Testis (tissue), 2 donors: ENCODE measurements at regions not wholly inside any gene's neighbourhood (a gene's known extent, or its start where the extent isn't known, plus 50 kb on each side); places are given as distances from the start of the nearest gene placed in this dataset.

ENCODE experiments used
- POLR2A ChIP-seq: fragments of 450-650 bp; IDR thresholded peaks from one replicate; pipeline ENCODE4 v1.6.1; 2017; ENCODE audit warnings: antibody characterized with exemption, mild to moderate bottlenecking, moderate library complexity
- TF ChIP-seq, protein P1 (sequence below), 3 experiments: fragments of 450-650 bp in 2 of 3; fragments of 200-600 bp in 1 of 3; sonication (generic) in 1 of 3; IDR thresholded peaks; one replicate each; pipeline ENCODE4 v1.5.1; 2016 to 2019; ENCODE audit warnings: antibody characterized with exemption in 3 of 3, mild to moderate bottlenecking in 2 of 3, moderate library complexity in 1 of 3

DNA sequence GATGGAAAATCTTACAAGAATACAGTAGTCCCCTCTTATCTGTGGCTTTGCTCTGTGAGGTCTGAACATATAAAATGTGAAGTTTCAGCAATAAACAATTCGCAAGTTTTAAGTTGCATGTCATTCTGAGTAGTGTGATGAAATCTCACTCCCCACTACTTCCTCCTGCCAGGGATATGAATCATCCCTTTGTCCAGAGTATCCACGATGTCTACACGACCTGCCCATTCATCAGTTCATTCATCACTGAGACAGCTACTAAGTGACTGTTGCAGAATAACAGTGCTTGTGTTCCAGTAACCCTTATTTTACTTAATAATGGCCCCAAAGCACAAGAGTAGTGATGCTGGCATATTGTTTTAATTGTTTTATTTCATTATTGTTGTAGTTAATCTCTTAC is 489.2 kb upstream of the UBE2E2 start:
- no peak for TF ChIP-seq POLR2A
- TF ChIP-seq, protein P1, sequence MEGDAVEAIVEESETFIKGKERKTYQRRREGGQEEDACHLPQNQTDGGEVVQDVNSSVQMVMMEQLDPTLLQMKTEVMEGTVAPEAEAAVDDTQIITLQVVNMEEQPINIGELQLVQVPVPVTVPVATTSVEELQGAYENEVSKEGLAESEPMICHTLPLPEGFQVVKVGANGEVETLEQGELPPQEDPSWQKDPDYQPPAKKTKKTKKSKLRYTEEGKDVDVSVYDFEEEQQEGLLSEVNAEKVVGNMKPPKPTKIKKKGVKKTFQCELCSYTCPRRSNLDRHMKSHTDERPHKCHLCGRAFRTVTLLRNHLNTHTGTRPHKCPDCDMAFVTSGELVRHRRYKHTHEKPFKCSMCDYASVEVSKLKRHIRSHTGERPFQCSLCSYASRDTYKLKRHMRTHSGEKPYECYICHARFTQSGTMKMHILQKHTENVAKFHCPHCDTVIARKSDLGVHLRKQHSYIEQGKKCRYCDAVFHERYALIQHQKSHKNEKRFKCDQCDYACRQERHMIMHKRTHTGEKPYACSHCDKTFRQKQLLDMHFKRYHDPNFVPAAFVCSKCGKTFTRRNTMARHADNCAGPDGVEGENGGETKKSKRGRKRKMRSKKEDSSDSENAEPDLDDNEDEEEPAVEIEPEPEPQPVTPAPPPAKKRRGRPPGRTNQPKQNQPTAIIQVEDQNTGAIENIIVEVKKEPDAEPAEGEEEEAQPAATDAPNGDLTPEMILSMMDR (IDR thresholded peaks at IDR 0.05): no peak
